Activated naive CD8-positive, alpha-beta T cell (primary cell): ENCODE measurements at regions not wholly inside any gene's neighbourhood (a gene's known extent, or its start where the extent isn't known, plus 50 kb on each side); places are given as distances from the start of the nearest gene placed in this dataset.

Experiments
- H3K27ac Mint-ChIP-seq: one replicate; pipeline ENCODE4 v1.8.0; 2021; ENCODE audit warnings: mixed read lengths
- H3K27me3 Mint-ChIP-seq: one replicate; pipeline ENCODE4 v1.8.0; 2021; ENCODE audit warnings: mixed read lengths
- H3K36me3 Mint-ChIP-seq: one replicate; pipeline ENCODE4 v1.8.0; 2021; ENCODE audit warnings: mixed read lengths
- H3K4me1 Mint-ChIP-seq: one replicate; pipeline ENCODE4 v1.8.0; 2021; ENCODE audit warnings: low read depth, mixed read lengths
- H3K4me3 Mint-ChIP-seq: one replicate; pipeline ENCODE4 v1.8.0; 2021; ENCODE audit warnings: mild to moderate bottlenecking, mixed read lengths
- H3K9me3 Mint-ChIP-seq: one replicate; pipeline ENCODE4 v1.8.0; 2021; ENCODE audit warnings: low read depth, mixed read lengths

- Mint-ChIP-seq H3K4me3 (no peak overlapping the region), H3K27ac (no peak overlapping the region), H3K27me3 (peaks cover 12% of the 10 kb centered on the region)
These were observed 172.3 kb upstream of the TBCA start for GRCh38 chr5:77948476-77948875.

GRCh38 chr5:77947041-77947428, 170.9 kb upstream of the TBCA start:
- no peaks in the 10 kb centered on the region for H3K4me1 Mint-ChIP-seq
- H3K27me3 Mint-ChIP-seq = peaks cover 12% of the 10 kb centered on the region
- H3K4me3 Mint-ChIP-seq = no peak overlapping the region
- no peaks in the 10 kb centered on the region for H3K36me3 Mint-ChIP-seq
- H3K9me3 Mint-ChIP-seq = no peaks in the 10 kb centered on the region
- no peak overlapping the region for H3K27ac Mint-ChIP-seq

More at GRCh38 chr5:77948476-77948875, 172.3 kb upstream of the TBCA start:
- H3K36me3 Mint-ChIP-seq = no peaks in the 10 kb centered on the region
- no peaks in the 10 kb centered on the region for H3K4me1 Mint-ChIP-seq
- H3K9me3 Mint-ChIP-seq = no peaks in the 10 kb centered on the region

GRCh38 chr5:77946381-77947040, 170.4 kb upstream of the TBCA start:
- Mint-ChIP-seq H3K9me3 (no peaks in the 10 kb centered on the region), H3K27me3 (peaks cover 15% of the 10 kb centered on the region), H3K36me3 (no peaks in the 10 kb centered on the region), H3K27ac (no peak overlapping the region), H3K4me3 (no peak overlapping the region), H3K4me1 (no peaks in the 10 kb centered on the region)

GRCh38 chr5:77945874-77946273, 169.7 kb upstream of the TBCA start:
- Mint-ChIP-seq H3K9me3 (no peaks in the 10 kb centered on the region), H3K4me3 (no peak overlapping the region), H3K36me3 (no peaks in the 10 kb centered on the region), H3K27me3 (peaks cover 18% of the 10 kb centered on the region), H3K4me1 (no peaks in the 10 kb centered on the region), H3K27ac (no peak overlapping the region)

GRCh38 chr5:77944757-77945340, 168.7 kb upstream of the TBCA start:
- Mint-ChIP-seq H3K4me1 (no peaks in the 10 kb centered on the region), H3K9me3 (peaks cover 8% of the 10 kb centered on the region), H3K4me3 (no peak overlapping the region), H3K36me3 (no peaks in the 10 kb centered on the region), H3K27me3 (peaks cover 19% of the 10 kb centered on the region), H3K27ac (no peak overlapping the region)

GRCh38 chr5:77943851-77944250, 167.7 kb upstream of the TBCA start:
- no peak overlapping the region for H3K4me3 Mint-ChIP-seq
- no peaks in the 10 kb centered on the region for H3K36me3 Mint-ChIP-seq

GRCh38 chr5:77942578-77943239, 166.6 kb upstream of the TBCA start:
- no peak overlapping the region for H3K4me3 Mint-ChIP-seq
- H3K9me3 Mint-ChIP-seq = peaks cover 8% of the 10 kb centered on the region
- no peak overlapping the region for H3K27ac Mint-ChIP-seq
- H3K4me1 Mint-ChIP-seq = no peaks in the 10 kb centered on the region
- no peaks in the 10 kb centered on the region for H3K36me3 Mint-ChIP-seq
- peaks cover 26% of the 10 kb centered on the region for H3K27me3 Mint-ChIP-seq

More at GRCh38 chr5:77943851-77944250, 167.7 kb upstream of the TBCA start:
- no peaks in the 10 kb centered on the region for H3K4me1 Mint-ChIP-seq
- H3K27me3 Mint-ChIP-seq = peaks cover 20% of the 10 kb centered on the region
- no peak overlapping the region for H3K27ac Mint-ChIP-seq
- peaks cover 8% of the 10 kb centered on the region for H3K9me3 Mint-ChIP-seq

- Mint-ChIP-seq H3K36me3 (no peaks in the 10 kb centered on the region), H3K27me3 (peaks cover 28% of the 10 kb centered on the region), H3K4me3 (no peak overlapping the region), H3K9me3 (peaks cover 8% of the 10 kb centered on the region), H3K27ac (no peak overlapping the region), H3K4me1 (peaks cover 3% of the 10 kb centered on the region)
These were observed 161.1 kb upstream of the TBCA start for GRCh38 chr5:77937015-77937908.

GRCh38 chr5:77936365-77936693, 160.2 kb upstream of the TBCA start:
- no peaks in the 10 kb centered on the region for H3K36me3 Mint-ChIP-seq
- no peak overlapping the region for H3K4me3 Mint-ChIP-seq
- H3K9me3 Mint-ChIP-seq = peaks cover 8% of the 10 kb centered on the region
- peaks cover 3% of the 10 kb centered on the region for H3K4me1 Mint-ChIP-seq
- peaks cover 26% of the 10 kb centered on the region for H3K27me3 Mint-ChIP-seq
- no peak overlapping the region for H3K27ac Mint-ChIP-seq

GRCh38 chr5:77935506-77936364, 159.6 kb upstream of the TBCA start:
- Mint-ChIP-seq H3K27me3 (peaks cover 25% of the 10 kb centered on the region), H3K27ac (no peak overlapping the region), H3K9me3 (peaks cover 7% of the 10 kb centered on the region), H3K4me3 (no peak overlapping the region), H3K4me1 (peaks cover 3% of the 10 kb centered on the region), H3K36me3 (no peaks in the 10 kb centered on the region)

- Mint-ChIP-seq H3K36me3 (no peaks in the 10 kb centered on the region), H3K9me3 (no peaks in the 10 kb centered on the region), H3K4me1 (no peaks in the 10 kb centered on the region), H3K4me3 (no peak overlapping the region), H3K27ac (no peak overlapping the region), H3K27me3 (peaks cover 26% of the 10 kb centered on the region)
These were observed 152.7 kb upstream of the TBCA start for GRCh38 chr5:77928776-77929300.

GRCh38 chr5:77926337-77926736, 150.2 kb upstream of the TBCA start:
- no peak overlapping the region for H3K4me3 Mint-ChIP-seq
- H3K9me3 Mint-ChIP-seq = no peaks in the 10 kb centered on the region
- no peak overlapping the region for H3K27ac Mint-ChIP-seq
- peaks cover 17% of the 10 kb centered on the region for H3K27me3 Mint-ChIP-seq
- H3K4me1 Mint-ChIP-seq = no peaks in the 10 kb centered on the region
- H3K36me3 Mint-ChIP-seq = no peaks in the 10 kb centered on the region

GRCh38 chr5:77925503-77925902, 149.4 kb upstream of the TBCA start:
- Mint-ChIP-seq H3K36me3 (no peaks in the 10 kb centered on the region), H3K4me3 (no peak overlapping the region), H3K4me1 (no peaks in the 10 kb centered on the region), H3K9me3 (no peaks in the 10 kb centered on the region), H3K27me3 (peaks cover 17% of the 10 kb centered on the region), H3K27ac (no peak overlapping the region)

- H3K9me3 Mint-ChIP-seq = no peaks in the 10 kb centered on the region
- H3K27ac Mint-ChIP-seq = no peak overlapping the region
- H3K36me3 Mint-ChIP-seq = no peaks in the 10 kb centered on the region
- H3K27me3 Mint-ChIP-seq = peaks cover 15% of the 10 kb centered on the region
- H3K4me3 Mint-ChIP-seq = no peak overlapping the region
- no peaks in the 10 kb centered on the region for H3K4me1 Mint-ChIP-seq
These were observed 147.9 kb upstream of the TBCA start for GRCh38 chr5:77924081-77924480.
